HG02970 (cell line): ENCODE measurements at regions not wholly inside any gene's neighbourhood (a gene's known extent, or its start where the extent isn't known, plus 50 kb on each side); places are given as distances from the start of the nearest gene placed in this dataset.
"Not testable (repeated sequence)": the region's sequence is repeated elsewhere in the genome, so short reads cannot be mapped to it uniquely, and the experiment has no call there.

Experiments
- ATAC-seq: cut with Tn5 transposase; IDR thresholded peaks from one replicate; pipeline ENCODE4 v1.9.1; 2021; ENCODE audit warnings: mild to moderate bottlenecking, moderate library complexity, moderate number of reproducible peaks; ENCODE audit not compliant: unreplicated experiment, low FRiP score

GRCh38 chr11:97764193-97764592, 1256.6 kb upstream of the CNTN5 start:
- ATAC-seq = no peak

GRCh38 chr11:97764605-97765004, 1256.1 kb upstream of the CNTN5 start:
- no peak for ATAC-seq

GRCh38 chr11:97770570-97770969, 1250.2 kb upstream of the CNTN5 start:
- no peak for ATAC-seq

GRCh38 chr11:97772705-97773104, 1248.0 kb upstream of the CNTN5 start:
- no peak for ATAC-seq

- not testable (repeated sequence) for ATAC-seq
Measured at GRCh38 chr11:97784388-97784787, 1236.4 kb upstream of the CNTN5 start.

- no peak for ATAC-seq
Measured at GRCh38 chr11:97786961-97787360, 1233.8 kb upstream of the CNTN5 start.

GRCh38 chr11:97794876-97795275, 1225.9 kb upstream of the CNTN5 start:
- no peak for ATAC-seq

GRCh38 chr11:97800891-97801290, 1219.9 kb upstream of the CNTN5 start:
- no peak for ATAC-seq

GRCh38 chr11:97814325-97814959, 1206.3 kb upstream of the CNTN5 start:
- ATAC-seq = no peak

GRCh38 chr11:97815667-97816066, 1205.1 kb upstream of the CNTN5 start:
- ATAC-seq = no peak

GRCh38 chr11:97832451-97832850, 1188.3 kb upstream of the CNTN5 start:
- ATAC-seq = no peak

GRCh38 chr11:97833412-97833811, 1187.3 kb upstream of the CNTN5 start:
- ATAC-seq = no peak

GRCh38 chr11:97844016-97844415, 1176.7 kb upstream of the CNTN5 start:
- ATAC-seq = no peak

- ATAC-seq = no peak
Measured at GRCh38 chr11:97847730-97848129, 1173.0 kb upstream of the CNTN5 start.

GRCh38 chr11:97850701-97851100, 1170.0 kb upstream of the CNTN5 start:
- no peak for ATAC-seq

- no peak for ATAC-seq
Measured at GRCh38 chr11:97854357-97854756, 1166.4 kb upstream of the CNTN5 start.

GRCh38 chr11:97854877-97855276, 1165.9 kb upstream of the CNTN5 start:
- ATAC-seq = no peak

- no peak for ATAC-seq
Measured at GRCh38 chr11:97856666-97857065, 1164.1 kb upstream of the CNTN5 start.

- no peak for ATAC-seq
Measured at GRCh38 chr11:97860237-97860636, 1160.5 kb upstream of the CNTN5 start.

GRCh38 chr11:97862021-97862420, 1158.7 kb upstream of the CNTN5 start:
- no peak for ATAC-seq

GRCh38 chr11:97865424-97866012, 1155.2 kb upstream of the CNTN5 start:
- ATAC-seq = no peak

- ATAC-seq = no peak
Measured at GRCh38 chr11:97871816-97872215, 1148.9 kb upstream of the CNTN5 start.
